NCI-H460 (cell line): ENCODE measurements at regions not wholly inside any gene's neighbourhood (a gene's known extent, or its start where the extent isn't known, plus 50 kb on each side); places are given as distances from the start of the nearest gene placed in this dataset.

Experiments
- DNase-seq: peaks from one replicate; pipeline ENCODE4 v3.0.0-alpha.2; 2016; ENCODE audit warnings: low read depth; ENCODE audit errors: extremely low read depth

- no peak for DNase-seq
Observed at GRCh38 chr15:29458361-29458760, 188.7 kb upstream of the NSMCE3 start.

GRCh38 chr15:29457729-29458128, 188.1 kb upstream of the NSMCE3 start:
- no peak for DNase-seq

GRCh38 chr15:29456964-29457363, 187.3 kb upstream of the NSMCE3 start:
- DNase-seq: no peak

GRCh38 chr15:29456255-29456654, 186.6 kb upstream of the NSMCE3 start:
- DNase-seq: no peak

- DNase-seq: no peak
Observed at GRCh38 chr15:29455530-29455929, 185.9 kb upstream of the NSMCE3 start.

- no peak for DNase-seq
Observed at GRCh38 chr15:29455055-29455454, 185.4 kb upstream of the NSMCE3 start.

- DNase-seq: no peak
Observed at GRCh38 chr15:29454506-29454905, 184.9 kb upstream of the NSMCE3 start.

- no peak for DNase-seq
Observed at GRCh38 chr15:29452881-29453731, 183.5 kb upstream of the NSMCE3 start.

- DNase-seq: no peak
Observed at GRCh38 chr15:29451201-29451781, 181.7 kb upstream of the NSMCE3 start.

GRCh38 chr15:29449136-29449535, 179.5 kb upstream of the NSMCE3 start:
- no peak for DNase-seq

- DNase-seq: no peak
Observed at GRCh38 chr15:29448320-29448719, 178.7 kb upstream of the NSMCE3 start.

GRCh38 chr15:29446480-29446879, 176.9 kb upstream of the NSMCE3 start:
- DNase-seq: no peak

GRCh38 chr15:29442532-29442931, 172.9 kb upstream of the NSMCE3 start:
- DNase-seq: no peak

GRCh38 chr15:29440541-29440940, 170.9 kb upstream of the NSMCE3 start:
- DNase-seq: no peak

- DNase-seq: no peak
Observed at GRCh38 chr15:29438703-29439055, 169.1 kb upstream of the NSMCE3 start.

GRCh38 chr15:29437888-29438702, 168.5 kb upstream of the NSMCE3 start:
- no peak for DNase-seq

- no peak for DNase-seq
Observed at GRCh38 chr15:29435811-29436210, 166.2 kb upstream of the NSMCE3 start.

GRCh38 chr15:29434280-29434679, 164.7 kb upstream of the NSMCE3 start:
- no peak for DNase-seq

- DNase-seq: no peak
Observed at GRCh38 chr15:29433507-29434248, 164.1 kb upstream of the NSMCE3 start.

GRCh38 chr15:29433050-29433318, 163.4 kb upstream of the NSMCE3 start:
- DNase-seq: no peak
